SH-SY5Y (cell line): ENCODE measurements at regions not wholly inside any gene's neighbourhood (a gene's known extent, or its start where the extent isn't known, plus 50 kb on each side); places are given as distances from the start of the nearest gene placed in this dataset.

Experiments
- GATA2 ChIP-seq: IDR thresholded peaks from 2 replicates; pipeline ENCODE4 v1.6.1; 2011; ENCODE audit warnings: mild to moderate bottlenecking, low read depth, low read length
- GATA3 ChIP-seq: IDR thresholded peaks from 2 replicates; pipeline ENCODE4 v1.6.1; 2011; ENCODE audit warnings: low read depth, mild to moderate bottlenecking, low read length, moderate library complexity

GRCh38 chr9:2391509-2392132, 230.0 kb upstream of the VLDLR start:
- TF ChIP-seq GATA2 (peak; percentile 36; the same call in 1 of the 2 replicates), GATA3 (peak; percentile 91)
